ENCODE measurements at regions not wholly inside any gene's neighbourhood (a gene's known extent, or its start where the extent isn't known, plus 50 kb on each side); places are given as distances from the start of the nearest gene placed in this dataset.

DNA sequence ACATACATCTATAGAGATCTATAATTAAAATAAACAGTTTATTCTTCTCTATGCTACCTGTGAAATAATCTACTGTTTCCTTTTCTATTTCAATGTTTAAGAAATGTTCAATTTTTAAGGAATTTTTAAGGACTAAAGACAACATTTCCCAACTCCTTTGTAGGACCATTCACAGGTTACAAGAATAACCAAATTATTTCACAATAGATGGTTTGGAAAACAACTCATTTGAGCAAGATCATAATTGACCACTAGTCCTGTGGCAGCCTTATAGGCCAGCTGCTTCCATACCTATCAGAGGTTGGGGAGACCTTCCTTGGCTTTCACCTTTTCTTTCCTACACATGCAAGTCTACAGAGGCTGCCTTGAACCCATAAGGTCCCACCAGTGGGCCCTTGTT lies 193.7 kb downstream of the TTC39B start:
- Histone ChIP-seq H3K27me3 (ENCODE audit: control insufficient read depth, extremely low read depth, insufficient read depth, low read length) (no peaks in the 10 kb centered on the region), H3K4me1 (ENCODE audit: control insufficient read depth, extremely low read depth, insufficient read depth, low read length) (no peaks in the 10 kb centered on the region), H3K9ac (ENCODE audit: control insufficient read depth, extremely low read depth, insufficient read depth, low read length) (no peak overlapping the region), H3K9me1 (ENCODE audit: control insufficient read depth, extremely low read depth, insufficient read depth, low read length) (no peaks in the 10 kb centered on the region), H4K20me1 (ENCODE audit: control insufficient read depth, extremely low read depth, insufficient read depth, low read length) (no peaks in the 10 kb centered on the region), H3K4me2 (ENCODE audit: control insufficient read depth, extremely low read depth, insufficient read depth, low read depth, low read length) (no peak overlapping the region), H3K4me3 (ENCODE audit: control insufficient read depth in 2 of 3, extremely low read depth in 1 of 3, insufficient read depth in 2 of 3, low read depth in 1 of 3, low read length in 3 of 3) (no peak overlapping the region), H3K79me2 (ENCODE audit: control insufficient read depth, insufficient read depth, low read length) (no peaks in the 10 kb centered on the region), H2AFZ (ENCODE audit: control insufficient read depth, low read length) (no peak overlapping the region), H3K36me3 (ENCODE audit: control insufficient read depth in 2 of 2, extremely low read depth in 1 of 2, insufficient read depth in 2 of 2, low read length in 2 of 2) (no peaks in the 10 kb centered on the region), H3K9me3 (ENCODE audit: control insufficient read depth, low read depth, low read length) (no peaks in the 10 kb centered on the region), H3K27ac (ENCODE audit: control insufficient read depth, insufficient read depth, low read length) (no peak overlapping the region)
- dilution Hi-C loops (cut with MboI; ENCODE audit: extremely low pct_ligation_motif_present, low sequenced_read_pairs): no loop called here
- no peak for FAIRE-seq
- no peak for DNase-seq (ENCODE audit: low read depth, low spot score)
- no peak for TF ChIP-seq EZH2 (IDR thresholded peaks at IDR 0.05; ENCODE audit: low read length)
- TF ChIP-seq, protein P1, sequence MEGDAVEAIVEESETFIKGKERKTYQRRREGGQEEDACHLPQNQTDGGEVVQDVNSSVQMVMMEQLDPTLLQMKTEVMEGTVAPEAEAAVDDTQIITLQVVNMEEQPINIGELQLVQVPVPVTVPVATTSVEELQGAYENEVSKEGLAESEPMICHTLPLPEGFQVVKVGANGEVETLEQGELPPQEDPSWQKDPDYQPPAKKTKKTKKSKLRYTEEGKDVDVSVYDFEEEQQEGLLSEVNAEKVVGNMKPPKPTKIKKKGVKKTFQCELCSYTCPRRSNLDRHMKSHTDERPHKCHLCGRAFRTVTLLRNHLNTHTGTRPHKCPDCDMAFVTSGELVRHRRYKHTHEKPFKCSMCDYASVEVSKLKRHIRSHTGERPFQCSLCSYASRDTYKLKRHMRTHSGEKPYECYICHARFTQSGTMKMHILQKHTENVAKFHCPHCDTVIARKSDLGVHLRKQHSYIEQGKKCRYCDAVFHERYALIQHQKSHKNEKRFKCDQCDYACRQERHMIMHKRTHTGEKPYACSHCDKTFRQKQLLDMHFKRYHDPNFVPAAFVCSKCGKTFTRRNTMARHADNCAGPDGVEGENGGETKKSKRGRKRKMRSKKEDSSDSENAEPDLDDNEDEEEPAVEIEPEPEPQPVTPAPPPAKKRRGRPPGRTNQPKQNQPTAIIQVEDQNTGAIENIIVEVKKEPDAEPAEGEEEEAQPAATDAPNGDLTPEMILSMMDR (optimal IDR thresholded peaks at IDR 0.05 in 1 of 3, IDR thresholded peaks at IDR 0.05 in 1 of 3, conservative IDR thresholded peaks at IDR 0.05 in 1 of 3; ENCODE audit: extremely low read depth in 1 of 3, insufficient read depth in 2 of 3, low read length in 3 of 3): no peak

DNA sequence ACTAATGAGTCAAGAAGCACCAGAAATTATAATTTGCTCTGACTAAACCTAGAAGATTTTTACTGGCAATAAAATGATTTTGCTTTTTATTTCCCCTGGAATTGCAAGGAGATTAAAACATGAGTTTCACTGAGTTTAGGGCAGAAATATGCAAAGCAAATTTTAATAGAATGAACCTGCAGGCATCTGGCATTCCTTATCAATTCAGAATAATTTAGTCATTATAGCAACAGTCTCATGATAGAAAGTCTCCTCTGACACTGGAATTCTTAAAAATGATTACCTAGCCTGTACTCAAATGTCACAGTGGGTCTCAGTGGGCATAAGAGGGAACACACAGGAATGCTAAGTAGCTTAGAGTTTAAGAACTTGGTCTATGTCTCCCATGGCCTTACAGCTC lies 195.9 kb downstream of the TTC39B start:
- Histone ChIP-seq H3K27ac (ENCODE audit: control insufficient read depth, insufficient read depth, low read length) (no peak overlapping the region), H3K9ac (ENCODE audit: control insufficient read depth, extremely low read depth, insufficient read depth, low read length) (no peak overlapping the region), H2AFZ (ENCODE audit: control insufficient read depth, low read length) (no peak overlapping the region), H3K36me3 (ENCODE audit: control insufficient read depth in 2 of 2, extremely low read depth in 1 of 2, insufficient read depth in 2 of 2, low read length in 2 of 2) (no peaks in the 10 kb centered on the region), H3K79me2 (ENCODE audit: control insufficient read depth, insufficient read depth, low read length) (no peaks in the 10 kb centered on the region), H3K4me1 (ENCODE audit: control insufficient read depth, extremely low read depth, insufficient read depth, low read length) (no peaks in the 10 kb centered on the region), H3K27me3 (ENCODE audit: control insufficient read depth, extremely low read depth, insufficient read depth, low read length) (no peaks in the 10 kb centered on the region), H3K4me3 (ENCODE audit: control insufficient read depth in 2 of 3, extremely low read depth in 1 of 3, insufficient read depth in 2 of 3, low read depth in 1 of 3, low read length in 3 of 3) (no peak overlapping the region), H3K4me2 (ENCODE audit: control insufficient read depth, extremely low read depth, insufficient read depth, low read depth, low read length) (no peak overlapping the region), H4K20me1 (ENCODE audit: control insufficient read depth, extremely low read depth, insufficient read depth, low read length) (no peaks in the 10 kb centered on the region), H3K9me3 (ENCODE audit: control insufficient read depth, low read depth, low read length) (no peaks in the 10 kb centered on the region), H3K9me1 (ENCODE audit: control insufficient read depth, extremely low read depth, insufficient read depth, low read length) (no peaks in the 10 kb centered on the region)
- FAIRE-seq (no peak), DNase-seq (ENCODE audit: low read depth, low spot score) (no peak)
- TF ChIP-seq, protein P1 (optimal IDR thresholded peaks at IDR 0.05 in 1 of 3, IDR thresholded peaks at IDR 0.05 in 1 of 3, conservative IDR thresholded peaks at IDR 0.05 in 1 of 3; ENCODE audit: extremely low read depth in 1 of 3, insufficient read depth in 2 of 3, low read length in 3 of 3): no peak
- TF ChIP-seq EZH2 (IDR thresholded peaks at IDR 0.05; ENCODE audit: low read length): no peak
- dilution Hi-C loops (cut with MboI; ENCODE audit: extremely low pct_ligation_motif_present, low sequenced_read_pairs): no loop called here
